Nephron (organoid): ENCODE measurements at regions not wholly inside any gene's neighbourhood (a gene's known extent, or its start where the extent isn't known, plus 50 kb on each side); places are given as distances from the start of the nearest gene placed in this dataset.

Experiments used
- H3K27ac Mint-ChIP-seq, 3 experiments: 2 replicates each; pipeline ENCODE4 v1.8.0; 2020; ENCODE audit warnings: mixed read lengths in 3 of 3, mild to moderate bottlenecking in 2 of 3, moderate library complexity in 1 of 3
- H3K27me3 Mint-ChIP-seq: 2 replicates; pipeline ENCODE4 v1.8.0; 2021; ENCODE audit warnings: low read depth, mild to moderate bottlenecking, moderate library complexity, mixed read lengths
- H3K36me3 Mint-ChIP-seq: 2 replicates; pipeline ENCODE4 v1.8.0; 2020; ENCODE audit warnings: low read depth, mixed read lengths
- H3K4me1 Mint-ChIP-seq: 2 replicates; pipeline ENCODE4 v1.8.0; 2020; ENCODE audit warnings: mixed read lengths
- H3K4me3 Mint-ChIP-seq, 3 experiments: 2 replicates each; pipeline ENCODE4 v1.8.0; 2020; ENCODE audit warnings: mild to moderate bottlenecking in 3 of 3, mixed read lengths in 3 of 3, moderate library complexity in 2 of 3
- H3K9me3 Mint-ChIP-seq: 2 replicates; pipeline ENCODE4 v1.8.0; 2020; ENCODE audit warnings: mixed read lengths
- TF ChIP-seq, protein P1 (sequence below), 3 experiments: fragments of 200-600 bp; sonication (generic); IDR thresholded peaks; one replicate each; pipeline ENCODE4 v1.5.0; 2021; ENCODE audit warnings: antibody characterized with exemption in 3 of 3; ENCODE audit not compliant: unreplicated experiment in 3 of 3

DNA sequence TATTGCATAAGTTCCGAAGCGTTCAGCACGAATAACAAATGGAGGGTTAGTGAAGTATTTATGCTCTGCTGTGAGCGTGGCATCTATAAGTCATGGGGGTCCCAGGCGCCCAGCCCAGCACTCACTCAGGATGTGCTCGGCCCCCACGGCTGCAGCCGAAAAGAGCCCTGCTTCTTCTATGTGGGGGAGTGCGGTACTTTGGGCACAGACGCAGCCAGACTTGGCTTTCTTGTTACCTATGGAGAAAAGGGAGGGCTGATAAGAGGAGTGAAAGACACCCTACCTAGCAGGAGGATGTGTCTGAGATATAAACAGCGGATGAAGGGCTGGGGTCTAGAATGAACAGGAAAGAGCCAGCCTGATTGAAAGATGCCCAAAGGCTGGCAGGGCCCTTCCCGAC is 51.4 kb downstream of the MRPL36 start:
- H3K27me3 Mint-ChIP-seq, result peaks cover 24% of the 10 kb centered on the region

DNA sequence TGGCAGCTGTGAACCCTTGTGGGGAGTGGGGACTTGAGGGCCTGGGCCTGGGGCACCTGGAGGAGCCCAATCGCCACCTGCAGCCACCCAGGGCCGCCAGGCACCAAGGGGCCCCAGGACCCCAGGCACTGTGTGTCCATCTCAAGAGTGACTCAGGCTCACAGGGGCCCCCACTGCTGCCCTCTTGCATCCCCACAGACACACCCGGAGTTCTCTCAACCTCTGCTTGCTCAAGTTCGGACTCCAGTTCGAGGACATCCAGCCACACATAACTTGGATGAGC is 51.9 kb downstream of the MRPL36 start:
- Mint-ChIP-seq H3K36me3 (no peaks in the 10 kb centered on the region), H3K27ac (no peak overlapping the region), H3K4me3 (no peak overlapping the region), H3K27me3 (peaks cover 24% of the 10 kb centered on the region), H3K9me3 (no peaks in the 10 kb centered on the region), H3K4me1 (peaks cover 5% of the 10 kb centered on the region)
- TF ChIP-seq, protein P1, sequence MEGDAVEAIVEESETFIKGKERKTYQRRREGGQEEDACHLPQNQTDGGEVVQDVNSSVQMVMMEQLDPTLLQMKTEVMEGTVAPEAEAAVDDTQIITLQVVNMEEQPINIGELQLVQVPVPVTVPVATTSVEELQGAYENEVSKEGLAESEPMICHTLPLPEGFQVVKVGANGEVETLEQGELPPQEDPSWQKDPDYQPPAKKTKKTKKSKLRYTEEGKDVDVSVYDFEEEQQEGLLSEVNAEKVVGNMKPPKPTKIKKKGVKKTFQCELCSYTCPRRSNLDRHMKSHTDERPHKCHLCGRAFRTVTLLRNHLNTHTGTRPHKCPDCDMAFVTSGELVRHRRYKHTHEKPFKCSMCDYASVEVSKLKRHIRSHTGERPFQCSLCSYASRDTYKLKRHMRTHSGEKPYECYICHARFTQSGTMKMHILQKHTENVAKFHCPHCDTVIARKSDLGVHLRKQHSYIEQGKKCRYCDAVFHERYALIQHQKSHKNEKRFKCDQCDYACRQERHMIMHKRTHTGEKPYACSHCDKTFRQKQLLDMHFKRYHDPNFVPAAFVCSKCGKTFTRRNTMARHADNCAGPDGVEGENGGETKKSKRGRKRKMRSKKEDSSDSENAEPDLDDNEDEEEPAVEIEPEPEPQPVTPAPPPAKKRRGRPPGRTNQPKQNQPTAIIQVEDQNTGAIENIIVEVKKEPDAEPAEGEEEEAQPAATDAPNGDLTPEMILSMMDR (IDR thresholded peaks at IDR 0.05; ENCODE audit: unreplicated experiment in 3 of 3), result no peak

More for the DNA sequence above, 51.4 kb downstream of the MRPL36 start:
- no peaks in the 10 kb centered on the region for H3K36me3 Mint-ChIP-seq
- H3K4me1 Mint-ChIP-seq, result peaks cover 5% of the 10 kb centered on the region
- H3K4me3 Mint-ChIP-seq, result no peak overlapping the region
- H3K9me3 Mint-ChIP-seq, result no peaks in the 10 kb centered on the region
- no peak overlapping the region for H3K27ac Mint-ChIP-seq
- TF ChIP-seq, protein P1 (IDR thresholded peaks at IDR 0.05; ENCODE audit: unreplicated experiment in 3 of 3), result no peak

DNA sequence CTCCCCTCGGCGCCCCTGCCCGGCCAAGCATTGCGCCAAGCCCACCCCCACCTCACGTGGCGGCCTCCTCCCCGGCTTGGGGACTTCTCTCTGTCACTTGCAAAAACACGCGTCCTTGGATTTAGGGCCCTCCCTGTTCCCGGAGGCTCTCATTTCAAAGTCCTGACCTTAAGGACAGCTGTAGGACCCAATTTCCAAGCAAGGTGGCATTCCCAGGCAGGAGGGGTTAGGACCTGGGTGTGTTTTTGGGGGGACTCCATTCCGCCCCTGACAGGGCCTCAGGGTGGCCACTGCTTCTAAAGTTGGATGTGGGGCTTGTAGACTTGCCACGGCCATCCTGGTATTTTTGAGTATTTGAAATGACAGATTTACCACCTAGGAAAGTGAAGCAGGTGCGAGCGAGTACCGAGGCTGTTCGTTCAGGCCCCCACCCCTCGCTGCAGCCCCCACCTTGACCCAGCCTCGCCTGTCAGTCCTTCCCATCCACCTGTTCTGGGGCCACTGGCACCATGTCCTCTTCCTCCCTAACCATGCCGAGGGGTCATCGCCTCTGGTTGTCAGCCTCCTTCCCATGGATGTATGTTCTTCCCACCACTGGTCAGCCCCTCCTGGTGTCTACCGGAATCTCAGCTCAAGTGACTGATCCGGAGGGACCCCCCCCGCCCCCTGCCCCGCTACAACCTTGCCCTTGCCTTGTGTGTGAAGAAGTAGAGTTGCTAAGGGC is 52.4 kb downstream of the MRPL36 start:
- TF ChIP-seq, protein P1 (IDR thresholded peaks at IDR 0.05; ENCODE audit: unreplicated experiment in 3 of 3), result no peak
- peaks cover 20% of the 10 kb centered on the region for H3K27me3 Mint-ChIP-seq
- H3K27ac Mint-ChIP-seq, result no peak overlapping the region
- no peak overlapping the region for H3K4me3 Mint-ChIP-seq
- H3K9me3 Mint-ChIP-seq, result peaks cover 4% of the 10 kb centered on the region
- no peaks in the 10 kb centered on the region for H3K36me3 Mint-ChIP-seq
- H3K4me1 Mint-ChIP-seq, result peaks cover 5% of the 10 kb centered on the region

DNA sequence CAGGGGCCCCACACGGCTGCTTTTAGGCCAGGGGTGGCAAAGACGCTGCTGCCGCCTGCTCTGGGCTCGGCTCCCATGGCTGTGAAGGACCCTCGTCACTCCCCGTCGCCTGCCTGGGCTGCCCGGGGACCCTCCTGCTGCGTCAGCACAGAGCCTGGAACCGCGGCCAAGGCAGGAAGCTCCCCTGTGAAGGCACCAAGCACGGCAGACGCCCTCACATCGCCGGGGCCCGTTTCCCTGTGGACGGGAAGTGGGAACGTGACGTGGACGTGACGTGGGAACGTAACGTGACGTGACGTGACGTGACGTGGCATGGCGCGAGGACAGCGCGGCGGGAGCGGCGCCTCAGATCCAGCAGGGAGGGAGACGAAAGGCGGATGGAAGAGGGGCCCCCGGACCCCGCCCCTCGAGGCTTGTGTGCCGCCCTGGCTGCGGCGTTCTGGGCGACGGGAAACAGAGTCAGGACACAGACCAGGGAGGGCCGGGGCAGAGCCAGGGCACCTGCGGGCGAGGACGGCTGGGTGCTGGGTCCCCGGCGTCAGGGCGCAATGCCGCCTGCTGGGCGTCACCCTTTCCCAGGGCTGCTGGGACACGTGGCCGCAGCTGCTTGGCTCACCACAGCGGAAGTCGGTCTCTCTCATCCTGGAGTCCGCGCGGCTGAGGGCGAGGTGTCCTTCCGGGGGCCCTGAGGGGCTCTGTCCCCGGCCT is 53.1 kb downstream of the MRPL36 start:
- no peaks in the 10 kb centered on the region for H3K36me3 Mint-ChIP-seq
- H3K27ac Mint-ChIP-seq, result no peak overlapping the region
- no peak overlapping the region for H3K4me3 Mint-ChIP-seq
- peaks cover 5% of the 10 kb centered on the region for H3K4me1 Mint-ChIP-seq
- TF ChIP-seq, protein P1 (IDR thresholded peaks at IDR 0.05; ENCODE audit: unreplicated experiment in 3 of 3), result no peak
- H3K27me3 Mint-ChIP-seq, result peaks cover 20% of the 10 kb centered on the region
- H3K9me3 Mint-ChIP-seq, result peaks cover 11% of the 10 kb centered on the region

DNA sequence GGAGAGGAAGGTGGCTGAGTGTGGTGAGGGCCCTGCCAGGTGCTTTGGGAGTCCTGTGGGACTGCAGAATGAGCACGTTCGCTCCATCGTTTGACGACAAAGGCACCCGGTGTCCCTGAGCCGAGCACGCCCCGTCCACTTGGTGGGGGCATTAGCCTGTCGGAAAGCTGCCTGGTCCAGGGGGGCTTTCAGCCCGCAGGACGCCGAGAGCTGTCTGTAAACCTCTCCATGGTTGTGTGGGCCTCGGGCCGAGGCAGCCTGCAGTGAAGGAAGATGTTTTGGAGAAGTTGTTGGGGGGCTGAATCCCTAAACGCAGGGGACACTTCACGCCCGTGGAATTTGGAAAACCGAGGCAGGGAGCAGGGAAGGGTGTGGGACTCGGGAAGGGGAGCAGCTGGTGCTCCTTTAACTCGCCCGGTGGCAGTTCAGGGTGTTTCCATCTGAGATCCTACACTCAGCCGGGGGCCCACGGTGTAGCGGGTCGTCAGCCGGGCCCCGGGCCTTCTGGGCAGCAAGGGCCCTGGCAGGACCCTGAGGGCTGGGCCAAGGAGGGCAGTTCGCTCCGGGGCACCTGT is 53.8 kb downstream of the MRPL36 start:
- peaks cover 16% of the 10 kb centered on the region for H3K9me3 Mint-ChIP-seq
- H3K4me1 Mint-ChIP-seq, result peaks cover 5% of the 10 kb centered on the region
- peaks cover 20% of the 10 kb centered on the region for H3K27me3 Mint-ChIP-seq
- no peak overlapping the region for H3K27ac Mint-ChIP-seq
- no peak overlapping the region for H3K4me3 Mint-ChIP-seq
- no peaks in the 10 kb centered on the region for H3K36me3 Mint-ChIP-seq
- TF ChIP-seq, protein P1 (IDR thresholded peaks at IDR 0.05; ENCODE audit: unreplicated experiment in 3 of 3), result no peak
